Hematopoietic multipotent progenitor cell (in vitro differentiated cells): ENCODE measurements at regions not wholly inside any gene's neighbourhood (a gene's known extent, or its start where the extent isn't known, plus 50 kb on each side); places are given as distances from the start of the nearest gene placed in this dataset. TPM values are rescaled to one million over a fixed set of nuclear protein-coding genes. Genes with fewer than 3 reads are reported as not detected.

Experiments
- small RNA-seq: library from RNA; depleted of rRNA; stranded (forward); fragments of <200 nt; gene quantifications from one replicate; pipeline ENCODE3, GENCODE V24; 2012

Small RNA genes in the stretch of these regions (small RNA-seq; reads per million reads assigned to genes)
- gene RF00096 = not detected
